ENCODE measurements at regions not wholly inside any gene's neighbourhood (a gene's known extent, or its start where the extent isn't known, plus 50 kb on each side); places are given as distances from the start of the nearest gene placed in this dataset.

DNA sequence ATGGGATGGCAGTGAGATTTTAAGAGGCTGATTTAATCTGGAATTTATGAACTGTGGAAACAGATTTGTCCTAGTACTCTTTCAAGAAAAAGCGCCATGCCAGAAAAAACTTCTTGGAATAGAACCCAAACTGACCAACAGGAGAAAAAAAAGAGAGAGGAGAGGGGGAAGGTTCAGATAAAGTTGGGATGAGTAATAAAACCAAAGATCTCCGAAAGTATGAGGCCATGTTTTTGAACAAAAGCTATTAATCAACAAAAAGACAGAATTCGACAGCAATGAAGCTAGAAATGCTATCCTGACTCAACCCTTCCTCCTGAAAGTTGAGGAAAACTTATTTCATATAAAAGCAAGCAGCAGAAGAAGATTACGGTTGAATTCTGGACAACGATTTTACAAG lies 135.5 kb downstream of the CEMIP2 start:
- Histone ChIP-seq H3K4me3 (no peak overlapping the region), H3K4me2 (no peak overlapping the region), H3K4me1 (no peaks in the 10 kb centered on the region), H3K9me3 (no peaks in the 10 kb centered on the region), H3K27ac (no peak overlapping the region)
- CTCF ChIA-PET, result no interaction called here
- POLR2A ChIA-PET, result no interaction called here
- no peak for FAIRE-seq
- TF ChIP-seq RARB (CRISPR knock-in tag; IDR thresholded peaks at IDR 0.05) (no peak), HOXA7 (CRISPR knock-in tag; IDR thresholded peaks at IDR 0.05) (no peak), EP300 (IDR thresholded peaks at IDR 0.05) (no peak), ZC3H11A (IDR thresholded peaks at IDR 0.05) (no peak), SREBF2 (IDR thresholded peaks at IDR 0.05) (no peak), FOXS1 (CRISPR knock-in tag; IDR thresholded peaks at IDR 0.05) (no peak), CBX8 (IDR thresholded peaks at IDR 0.05) (no peak), EHF (CRISPR knock-in tag; IDR thresholded peaks at IDR 0.05) (no peak), ESRRA (IDR thresholded peaks at IDR 0.05; ENCODE audit: borderline replicate concordance, low read length) (no peak), EHMT2 (IDR thresholded peaks at IDR 0.05; ENCODE audit: low read depth) (no peak), TP53 (CRISPR knock-in tag; IDR thresholded peaks at IDR 0.05) (no peak), CHD2 (IDR thresholded peaks at IDR 0.05; ENCODE audit: low read length, partially characterized antibody) (no peak), PHF8 (IDR thresholded peaks at IDR 0.05; ENCODE audit: borderline replicate concordance, low read depth) (no peak), POLR2A (IDR thresholded peaks at IDR 0.05; ENCODE audit: low read length) (no peak), CBX2 (IDR thresholded peaks at IDR 0.05; ENCODE audit: borderline replicate concordance, low read depth) (no peak)
- TF ChIP-seq, protein P1, sequence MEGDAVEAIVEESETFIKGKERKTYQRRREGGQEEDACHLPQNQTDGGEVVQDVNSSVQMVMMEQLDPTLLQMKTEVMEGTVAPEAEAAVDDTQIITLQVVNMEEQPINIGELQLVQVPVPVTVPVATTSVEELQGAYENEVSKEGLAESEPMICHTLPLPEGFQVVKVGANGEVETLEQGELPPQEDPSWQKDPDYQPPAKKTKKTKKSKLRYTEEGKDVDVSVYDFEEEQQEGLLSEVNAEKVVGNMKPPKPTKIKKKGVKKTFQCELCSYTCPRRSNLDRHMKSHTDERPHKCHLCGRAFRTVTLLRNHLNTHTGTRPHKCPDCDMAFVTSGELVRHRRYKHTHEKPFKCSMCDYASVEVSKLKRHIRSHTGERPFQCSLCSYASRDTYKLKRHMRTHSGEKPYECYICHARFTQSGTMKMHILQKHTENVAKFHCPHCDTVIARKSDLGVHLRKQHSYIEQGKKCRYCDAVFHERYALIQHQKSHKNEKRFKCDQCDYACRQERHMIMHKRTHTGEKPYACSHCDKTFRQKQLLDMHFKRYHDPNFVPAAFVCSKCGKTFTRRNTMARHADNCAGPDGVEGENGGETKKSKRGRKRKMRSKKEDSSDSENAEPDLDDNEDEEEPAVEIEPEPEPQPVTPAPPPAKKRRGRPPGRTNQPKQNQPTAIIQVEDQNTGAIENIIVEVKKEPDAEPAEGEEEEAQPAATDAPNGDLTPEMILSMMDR (IDR thresholded peaks at IDR 0.05), result no peak
- TF ChIP-seq, protein P2, sequence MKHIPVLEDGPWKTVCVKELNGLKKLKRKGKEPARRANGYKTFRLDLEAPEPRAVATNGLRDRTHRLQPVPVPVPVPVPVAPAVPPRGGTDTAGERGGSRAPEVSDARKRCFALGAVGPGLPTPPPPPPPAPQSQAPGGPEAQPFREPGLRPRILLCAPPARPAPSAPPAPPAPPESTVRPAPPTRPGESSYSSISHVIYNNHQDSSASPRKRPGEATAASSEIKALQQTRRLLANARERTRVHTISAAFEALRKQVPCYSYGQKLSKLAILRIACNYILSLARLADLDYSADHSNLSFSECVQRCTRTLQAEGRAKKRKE (CRISPR knock-in tag; IDR thresholded peaks at IDR 0.05; ENCODE audit: low read depth), result no peak
- no peak for DNase-seq (ENCODE audit: low read depth in 1 of 2, low spot score in 1 of 2)
- WGBS (ENCODE audit: missing lambda C conversion rate), result 76% methylated on average over 5 of the region's 5 CpGs
- no peak for ATAC-seq

DNA sequence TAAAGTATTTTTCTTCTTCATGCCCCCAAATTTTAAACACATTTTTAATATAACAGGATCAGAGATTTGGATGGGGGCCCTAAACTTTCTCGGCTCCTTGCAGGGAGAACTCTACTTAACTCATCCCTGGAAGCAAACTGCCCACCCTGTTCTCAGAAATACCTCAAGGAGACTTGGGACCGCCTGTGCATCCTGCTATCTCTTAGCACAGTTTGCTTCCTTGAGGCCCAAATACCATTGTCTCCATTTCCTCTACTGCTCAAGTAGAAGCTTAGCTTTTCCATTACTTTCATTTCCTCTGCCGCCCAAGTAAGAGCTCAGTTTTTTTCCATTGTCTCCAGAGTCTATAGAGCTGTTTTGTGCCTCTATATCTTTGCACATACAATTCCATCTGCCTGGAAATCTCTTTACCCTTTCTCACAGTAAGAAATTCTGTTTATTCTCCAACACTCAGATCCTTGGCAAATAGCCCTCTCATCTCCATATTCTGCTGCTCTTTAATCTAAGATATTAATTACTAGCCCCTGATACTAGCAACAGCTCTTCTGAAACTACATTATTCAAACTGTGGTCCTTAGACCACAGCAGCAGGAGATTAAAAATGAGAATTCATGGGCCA lies 137.8 kb downstream of the CEMIP2 start:
- FAIRE-seq, result no peak
- Histone ChIP-seq H3K27ac (no peak overlapping the region), H3K4me1 (peaks cover 18% of the 10 kb centered on the region), H3K4me3 (no peak overlapping the region), H3K9me3 (no peaks in the 10 kb centered on the region), H3K4me2 (no peak overlapping the region)
- TF ChIP-seq, protein P3, sequence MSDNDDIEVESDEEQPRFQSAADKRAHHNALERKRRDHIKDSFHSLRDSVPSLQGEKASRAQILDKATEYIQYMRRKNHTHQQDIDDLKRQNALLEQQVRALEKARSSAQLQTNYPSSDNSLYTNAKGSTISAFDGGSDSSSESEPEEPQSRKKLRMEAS (IDR thresholded peaks at IDR 0.05), result no peak
- TF ChIP-seq FOSB (CRISPR knock-in tag; IDR thresholded peaks at IDR 0.05), result no peak
- TF ChIP-seq GATA3 (IDR thresholded peaks at IDR 0.05; ENCODE audit: borderline replicate concordance), result no peak
- no peak for TF ChIP-seq EHMT2 (IDR thresholded peaks at IDR 0.05; ENCODE audit: low read depth)
- no peak for TF ChIP-seq HDAC2 (IDR thresholded peaks at IDR 0.05)
- TF ChIP-seq, protein P4, sequence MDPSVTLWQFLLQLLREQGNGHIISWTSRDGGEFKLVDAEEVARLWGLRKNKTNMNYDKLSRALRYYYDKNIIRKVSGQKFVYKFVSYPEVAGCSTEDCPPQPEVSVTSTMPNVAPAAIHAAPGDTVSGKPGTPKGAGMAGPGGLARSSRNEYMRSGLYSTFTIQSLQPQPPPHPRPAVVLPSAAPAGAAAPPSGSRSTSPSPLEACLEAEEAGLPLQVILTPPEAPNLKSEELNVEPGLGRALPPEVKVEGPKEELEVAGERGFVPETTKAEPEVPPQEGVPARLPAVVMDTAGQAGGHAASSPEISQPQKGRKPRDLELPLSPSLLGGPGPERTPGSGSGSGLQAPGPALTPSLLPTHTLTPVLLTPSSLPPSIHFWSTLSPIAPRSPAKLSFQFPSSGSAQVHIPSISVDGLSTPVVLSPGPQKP (IDR thresholded peaks at IDR 0.05; ENCODE audit: low read depth, low read length), result no peak
- TF ChIP-seq ZC3H11A (IDR thresholded peaks at IDR 0.05), result no peak
- no peak for TF ChIP-seq ESRRA (IDR thresholded peaks at IDR 0.05; ENCODE audit: borderline replicate concordance, low read length)
- TF ChIP-seq, protein P5, sequence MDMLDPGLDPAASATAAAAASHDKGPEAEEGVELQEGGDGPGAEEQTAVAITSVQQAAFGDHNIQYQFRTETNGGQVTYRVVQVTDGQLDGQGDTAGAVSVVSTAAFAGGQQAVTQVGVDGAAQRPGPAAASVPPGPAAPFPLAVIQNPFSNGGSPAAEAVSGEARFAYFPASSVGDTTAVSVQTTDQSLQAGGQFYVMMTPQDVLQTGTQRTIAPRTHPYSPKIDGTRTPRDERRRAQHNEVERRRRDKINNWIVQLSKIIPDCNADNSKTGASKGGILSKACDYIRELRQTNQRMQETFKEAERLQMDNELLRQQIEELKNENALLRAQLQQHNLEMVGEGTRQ (IDR thresholded peaks at IDR 0.05), result no peak
- TF ChIP-seq FOXS1 (CRISPR knock-in tag; IDR thresholded peaks at IDR 0.05), result no peak
- no peak for TF ChIP-seq HOXB13 (CRISPR knock-in tag; IDR thresholded peaks at IDR 0.05; ENCODE audit: low read depth)
- TF ChIP-seq CEBPB (IDR thresholded peaks at IDR 0.05), result no peak
- no peak for TF ChIP-seq CHD2 (IDR thresholded peaks at IDR 0.05; ENCODE audit: low read length, partially characterized antibody)
- no peak for TF ChIP-seq RNF2 (IDR thresholded peaks at IDR 0.05; ENCODE audit: borderline replicate concordance, low read depth)
- TF ChIP-seq HOXB5 (CRISPR knock-in tag; IDR thresholded peaks at IDR 0.05), result no peak
- no peak for TF ChIP-seq CHD4 (IDR thresholded peaks at IDR 0.05; ENCODE audit: borderline replicate concordance)
- no peak for TF ChIP-seq ZSCAN20 (CRISPR knock-in tag; IDR thresholded peaks at IDR 0.05)
- no peak for TF ChIP-seq RARB (CRISPR knock-in tag; IDR thresholded peaks at IDR 0.05)
- no peak for TF ChIP-seq TP53 (CRISPR knock-in tag; IDR thresholded peaks at IDR 0.05)
- TF ChIP-seq KDM1A (IDR thresholded peaks at IDR 0.05; ENCODE audit: low read depth), result no peak
- 81% methylated on average over 3 of the region's 3 CpGs for WGBS (ENCODE audit: missing lambda C conversion rate)
- POLR2A ChIA-PET, result no interaction called here
- no peak for ATAC-seq
- no peak for DNase-seq (ENCODE audit: low read depth in 1 of 2, low spot score in 1 of 2)
- CTCF ChIA-PET, result interaction anchor here (1.2 kb wide), 1 partner anchor 12 kb away, joined by 4 read pairs; no protein-coding TSS in a partner anchor

Data from A549 (cell line).